Mesothelial cell of epicardium (in vitro differentiated cells): ENCODE measurements at regions not wholly inside any gene's neighbourhood (a gene's known extent, or its start where the extent isn't known, plus 50 kb on each side); places are given as distances from the start of the nearest gene placed in this dataset.

Experiments used
- DNase-seq, 2 experiments: peaks; one replicate each; pipeline ENCODE4 v3.0.0; 2021; ENCODE audit warnings: low spot score in 2 of 2; ENCODE audit not compliant: unreplicated experiment in 2 of 2
- H3K27ac Mint-ChIP-seq: 2 replicates; pipeline ENCODE4 v1.8.0; 2021; ENCODE audit warnings: mixed read lengths
- H3K27me3 Mint-ChIP-seq: 2 replicates; pipeline ENCODE4 v1.8.0; 2021; ENCODE audit warnings: low read depth, mixed read lengths
- H3K36me3 Mint-ChIP-seq: 2 replicates; pipeline ENCODE4 v1.8.0; 2021; ENCODE audit warnings: mixed read lengths
- H3K4me1 Mint-ChIP-seq: 2 replicates; pipeline ENCODE4 v1.8.0; 2021; ENCODE audit warnings: mixed read lengths
- H3K4me3 Mint-ChIP-seq: 2 replicates; pipeline ENCODE4 v1.8.0; 2021; ENCODE audit warnings: mild to moderate bottlenecking, moderate library complexity, mixed read lengths
- H3K9me3 Mint-ChIP-seq: 2 replicates; pipeline ENCODE4 v1.8.0; 2021; ENCODE audit warnings: mixed read lengths
- TF ChIP-seq, protein P1 (sequence below): fragments of 200-600 bp; sonication (generic); IDR thresholded peaks from one replicate; pipeline ENCODE4 v1.5.0; 2021; ENCODE audit warnings: antibody characterized with exemption; ENCODE audit not compliant: unreplicated experiment

DNA sequence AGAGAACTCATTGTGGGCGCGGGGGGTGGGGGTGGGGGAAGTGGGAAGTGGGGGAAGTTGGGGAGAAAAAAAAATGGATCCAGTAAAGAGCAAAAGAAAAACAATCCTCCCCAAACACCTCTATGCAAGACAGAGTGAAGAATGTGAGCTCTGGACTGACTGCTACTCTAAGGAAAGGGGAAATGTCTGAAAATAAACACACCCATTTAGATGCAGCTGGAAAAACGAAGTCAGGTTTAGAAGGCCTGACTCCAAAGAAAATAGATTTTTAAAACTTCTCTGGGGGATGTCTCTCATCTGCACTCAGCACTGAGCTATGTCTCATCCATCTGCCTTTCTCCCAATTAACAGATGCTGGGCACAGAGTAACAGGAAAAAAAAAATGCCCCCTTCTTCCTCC lies 904.4 kb downstream of the GALC start:
- TF ChIP-seq, protein P1, sequence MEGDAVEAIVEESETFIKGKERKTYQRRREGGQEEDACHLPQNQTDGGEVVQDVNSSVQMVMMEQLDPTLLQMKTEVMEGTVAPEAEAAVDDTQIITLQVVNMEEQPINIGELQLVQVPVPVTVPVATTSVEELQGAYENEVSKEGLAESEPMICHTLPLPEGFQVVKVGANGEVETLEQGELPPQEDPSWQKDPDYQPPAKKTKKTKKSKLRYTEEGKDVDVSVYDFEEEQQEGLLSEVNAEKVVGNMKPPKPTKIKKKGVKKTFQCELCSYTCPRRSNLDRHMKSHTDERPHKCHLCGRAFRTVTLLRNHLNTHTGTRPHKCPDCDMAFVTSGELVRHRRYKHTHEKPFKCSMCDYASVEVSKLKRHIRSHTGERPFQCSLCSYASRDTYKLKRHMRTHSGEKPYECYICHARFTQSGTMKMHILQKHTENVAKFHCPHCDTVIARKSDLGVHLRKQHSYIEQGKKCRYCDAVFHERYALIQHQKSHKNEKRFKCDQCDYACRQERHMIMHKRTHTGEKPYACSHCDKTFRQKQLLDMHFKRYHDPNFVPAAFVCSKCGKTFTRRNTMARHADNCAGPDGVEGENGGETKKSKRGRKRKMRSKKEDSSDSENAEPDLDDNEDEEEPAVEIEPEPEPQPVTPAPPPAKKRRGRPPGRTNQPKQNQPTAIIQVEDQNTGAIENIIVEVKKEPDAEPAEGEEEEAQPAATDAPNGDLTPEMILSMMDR = no peak
- Mint-ChIP-seq H3K27ac (peak overlapping the region; percentile 68), H3K9me3 (peaks cover 3% of the 10 kb centered on the region), H3K4me1 (peaks cover 34% of the 10 kb centered on the region), H3K36me3 (no peaks in the 10 kb centered on the region), H3K4me3 (no peak overlapping the region), H3K27me3 (no peaks in the 10 kb centered on the region)
- DNase-seq = no peak

GRCh38 chr14:87087881-87088280 lies 905.1 kb downstream of the GALC start:
- Mint-ChIP-seq H3K27ac (no peak overlapping the region), H3K9me3 (peaks cover 7% of the 10 kb centered on the region), H3K36me3 (no peaks in the 10 kb centered on the region), H3K27me3 (no peaks in the 10 kb centered on the region), H3K4me1 (peaks cover 34% of the 10 kb centered on the region), H3K4me3 (no peak overlapping the region)
- DNase-seq = no peak
- TF ChIP-seq, protein P1 = no peak

- no peak for DNase-seq
- TF ChIP-seq, protein P1 = no peak
- Mint-ChIP-seq H3K27me3 (no peaks in the 10 kb centered on the region), H3K4me1 (peaks cover 21% of the 10 kb centered on the region), H3K36me3 (no peaks in the 10 kb centered on the region), H3K4me3 (no peak overlapping the region), H3K27ac (no peak overlapping the region), H3K9me3 (peaks cover 6% of the 10 kb centered on the region)
Measured at GRCh38 chr14:87084908-87085307, 908.1 kb downstream of the GALC start.

- peaks cover 4% of the 10 kb centered on the region for H3K9me3 Mint-ChIP-seq
- H3K27me3 Mint-ChIP-seq = no peaks in the 10 kb centered on the region
- no peak overlapping the region for H3K27ac Mint-ChIP-seq
- peaks cover 31% of the 10 kb centered on the region for H3K4me1 Mint-ChIP-seq
- no peak overlapping the region for H3K4me3 Mint-ChIP-seq
- TF ChIP-seq, protein P1 = no peak
- DNase-seq = no peak
- H3K36me3 Mint-ChIP-seq = no peaks in the 10 kb centered on the region
Measured at GRCh38 chr14:87082917-87083316, 910.1 kb downstream of the GALC start.

GRCh38 chr14:87081004-87081403 lies 912.0 kb downstream of the GALC start:
- H3K36me3 Mint-ChIP-seq = no peaks in the 10 kb centered on the region
- H3K9me3 Mint-ChIP-seq = peaks cover 4% of the 10 kb centered on the region
- TF ChIP-seq, protein P1 = no peak
- no peak overlapping the region for H3K4me3 Mint-ChIP-seq
- peaks cover 28% of the 10 kb centered on the region for H3K4me1 Mint-ChIP-seq
- no peak for DNase-seq
- H3K27me3 Mint-ChIP-seq = no peaks in the 10 kb centered on the region
- H3K27ac Mint-ChIP-seq = no peak overlapping the region

DNA sequence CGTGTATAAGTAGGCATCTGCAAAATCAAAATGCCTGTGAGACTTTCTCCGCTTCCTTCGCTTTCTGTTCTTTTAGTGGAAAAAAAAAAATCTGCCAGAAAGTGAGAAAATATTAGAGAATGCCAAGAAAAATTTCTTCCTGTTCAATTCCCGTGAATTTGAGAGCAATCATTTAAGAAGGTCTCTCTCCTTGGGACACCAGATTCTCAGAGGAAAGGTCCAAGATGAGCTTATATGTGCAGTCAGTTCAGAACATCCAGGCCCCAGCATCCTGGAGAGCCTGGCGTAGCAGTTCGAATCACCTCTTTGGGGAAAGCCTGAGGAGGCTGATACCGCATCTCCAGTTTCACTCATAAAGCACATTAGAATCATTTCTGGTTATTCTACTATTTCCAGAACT lies 912.8 kb downstream of the GALC start:
- H3K4me3 Mint-ChIP-seq = no peak overlapping the region
- TF ChIP-seq, protein P1 = no peak
- no peak for DNase-seq
- peaks cover 32% of the 10 kb centered on the region for H3K4me1 Mint-ChIP-seq
- H3K27ac Mint-ChIP-seq = peak overlapping the region; percentile 5
- peaks cover 4% of the 10 kb centered on the region for H3K9me3 Mint-ChIP-seq
- H3K27me3 Mint-ChIP-seq = no peaks in the 10 kb centered on the region
- no peaks in the 10 kb centered on the region for H3K36me3 Mint-ChIP-seq
